Fibroblast of the aortic adventitia (primary cell): ENCODE measurements at regions not wholly inside any gene's neighbourhood (a gene's known extent, or its start where the extent isn't known, plus 50 kb on each side); places are given as distances from the start of the nearest gene placed in this dataset.

Experiments used
- DNase-seq: peaks from one replicate; pipeline ENCODE4 v3.0.0-alpha.2; 2010; ENCODE audit warnings: low read depth
- H3K4me3 ChIP-seq: 2 replicates; pipeline ENCODE4 v1.5.1; 2011; ENCODE audit warnings: low read depth, mild to moderate bottlenecking, control low read depth, low read length, moderate library complexity
- CTCF ChIP-seq: IDR thresholded peaks from 2 replicates; pipeline ENCODE4 v1.5.1; 2011; ENCODE audit warnings: mild to moderate bottlenecking, low read length, control low read depth, inconsistent platforms; ENCODE audit not compliant: insufficient read depth

- no peak overlapping the region for H3K4me3 ChIP-seq
- TF ChIP-seq CTCF = no peak
- DNase-seq = no peak
These were observed 114.9 kb downstream of the GLI2 start for GRCh38 chr2:120850551-120850950.

- DNase-seq = no peak
- H3K4me3 ChIP-seq = no peak overlapping the region
- no peak for TF ChIP-seq CTCF
These were observed 115.6 kb downstream of the GLI2 start for GRCh38 chr2:120851116-120851773.

- no peak overlapping the region for H3K4me3 ChIP-seq
- TF ChIP-seq CTCF = no peak
- no peak for DNase-seq
These were observed 116.6 kb downstream of the GLI2 start for GRCh38 chr2:120852200-120852815.

GRCh38 chr2:120853306-120854013 is 117.8 kb downstream of the GLI2 start:
- no peak overlapping the region for H3K4me3 ChIP-seq
- no peak for DNase-seq
- TF ChIP-seq CTCF = no peak

- no peak for TF ChIP-seq CTCF
- no peak for DNase-seq
- no peak overlapping the region for H3K4me3 ChIP-seq
These were observed 118.4 kb downstream of the GLI2 start for GRCh38 chr2:120854014-120854620.

- no peak overlapping the region for H3K4me3 ChIP-seq
- no peak for DNase-seq
- TF ChIP-seq CTCF = no peak
These were observed 119.3 kb downstream of the GLI2 start for GRCh38 chr2:120854766-120855530.
